ENCODE measurements at regions not wholly inside any gene's neighbourhood (a gene's known extent, or its start where the extent isn't known, plus 50 kb on each side); places are given as distances from the start of the nearest gene placed in this dataset.

DNA sequence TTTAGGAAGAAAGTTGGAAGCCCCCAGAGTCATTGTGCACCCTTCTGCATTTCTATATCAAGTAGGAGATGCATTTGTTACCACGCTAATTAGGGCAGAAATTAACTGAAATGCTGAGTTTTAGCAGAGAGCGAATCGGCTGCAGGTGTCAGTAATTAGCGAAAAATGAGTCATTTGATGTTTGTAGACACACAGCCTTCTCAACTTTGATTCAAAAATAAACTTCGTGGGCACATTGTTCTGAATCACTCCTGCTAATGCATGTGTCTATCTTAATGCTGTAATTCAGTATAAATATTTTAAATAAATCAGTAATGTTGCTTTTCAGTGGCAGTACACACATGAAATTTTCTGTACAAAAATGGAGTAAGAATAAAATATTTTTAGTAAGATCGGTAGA, 109.5 kb upstream of the CARD11 start:
- no peak overlapping the region for H3K27ac ChIP-seq (ENCODE audit: low read depth in 2 of 2, low read length in 1 of 2)
- no peaks in the 10 kb centered on the region for H3K79me2 ChIP-seq (ENCODE audit: insufficient read depth)
- no peaks in the 10 kb centered on the region for H3K36me3 ChIP-seq (replicated peaks in 1 of 2; ENCODE audit: control insufficient read depth in 1 of 2, insufficient read depth in 2 of 2, low read length in 1 of 2)
- no peaks in the 10 kb centered on the region for H3K27me3 ChIP-seq (ENCODE audit: insufficient read depth)
- TF ChIP-seq JUND (IDR thresholded peaks at IDR 0.05) (no peak), FOXM1 (IDR thresholded peaks at IDR 0.05; ENCODE audit: low read depth) (no peak), SIN3A (IDR thresholded peaks at IDR 0.05; ENCODE audit: borderline replicate concordance, low read depth, low read length) (no peak), GABPA (IDR thresholded peaks at IDR 0.05; ENCODE audit: low read depth) (no peak), MEF2A (IDR thresholded peaks at IDR 0.05; ENCODE audit: borderline replicate concordance, low read depth) (no peak), POLR2AphosphoS5 (IDR thresholded peaks at IDR 0.05; ENCODE audit: low read depth, low read length) (no peak)
- TF ChIP-seq, protein P1, sequence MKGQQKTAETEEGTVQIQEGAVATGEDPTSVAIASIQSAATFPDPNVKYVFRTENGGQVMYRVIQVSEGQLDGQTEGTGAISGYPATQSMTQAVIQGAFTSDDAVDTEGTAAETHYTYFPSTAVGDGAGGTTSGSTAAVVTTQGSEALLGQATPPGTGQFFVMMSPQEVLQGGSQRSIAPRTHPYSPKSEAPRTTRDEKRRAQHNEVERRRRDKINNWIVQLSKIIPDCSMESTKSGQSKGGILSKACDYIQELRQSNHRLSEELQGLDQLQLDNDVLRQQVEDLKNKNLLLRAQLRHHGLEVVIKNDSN (IDR thresholded peaks at IDR 0.05; ENCODE audit: borderline replicate concordance, low read depth), result no peak
- TF ChIP-seq, protein P2, sequence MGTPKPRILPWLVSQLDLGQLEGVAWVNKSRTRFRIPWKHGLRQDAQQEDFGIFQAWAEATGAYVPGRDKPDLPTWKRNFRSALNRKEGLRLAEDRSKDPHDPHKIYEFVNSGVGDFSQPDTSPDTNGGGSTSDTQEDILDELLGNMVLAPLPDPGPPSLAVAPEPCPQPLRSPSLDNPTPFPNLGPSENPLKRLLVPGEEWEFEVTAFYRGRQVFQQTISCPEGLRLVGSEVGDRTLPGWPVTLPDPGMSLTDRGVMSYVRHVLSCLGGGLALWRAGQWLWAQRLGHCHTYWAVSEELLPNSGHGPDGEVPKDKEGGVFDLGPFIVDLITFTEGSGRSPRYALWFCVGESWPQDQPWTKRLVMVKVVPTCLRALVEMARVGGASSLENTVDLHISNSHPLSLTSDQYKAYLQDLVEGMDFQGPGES (IDR thresholded peaks at IDR 0.05; ENCODE audit: low read depth, low read length), result no peak
- TF ChIP-seq, protein P3, sequence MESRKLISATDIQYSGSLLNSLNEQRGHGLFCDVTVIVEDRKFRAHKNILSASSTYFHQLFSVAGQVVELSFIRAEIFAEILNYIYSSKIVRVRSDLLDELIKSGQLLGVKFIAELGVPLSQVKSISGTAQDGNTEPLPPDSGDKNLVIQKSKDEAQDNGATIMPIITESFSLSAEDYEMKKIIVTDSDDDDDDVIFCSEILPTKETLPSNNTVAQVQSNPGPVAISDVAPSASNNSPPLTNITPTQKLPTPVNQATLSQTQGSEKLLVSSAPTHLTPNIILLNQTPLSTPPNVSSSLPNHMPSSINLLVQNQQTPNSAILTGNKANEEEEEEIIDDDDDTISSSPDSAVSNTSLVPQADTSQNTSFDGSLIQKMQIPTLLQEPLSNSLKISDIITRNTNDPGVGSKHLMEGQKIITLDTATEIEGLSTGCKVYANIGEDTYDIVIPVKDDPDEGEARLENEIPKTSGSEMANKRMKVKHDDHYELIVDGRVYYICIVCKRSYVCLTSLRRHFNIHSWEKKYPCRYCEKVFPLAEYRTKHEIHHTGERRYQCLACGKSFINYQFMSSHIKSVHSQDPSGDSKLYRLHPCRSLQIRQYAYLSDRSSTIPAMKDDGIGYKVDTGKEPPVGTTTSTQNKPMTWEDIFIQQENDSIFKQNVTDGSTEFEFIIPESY (IDR thresholded peaks at IDR 0.05; ENCODE audit: borderline replicate concordance, low read depth), result no peak
- no peak overlapping the region for H2AFZ ChIP-seq (ENCODE audit: low read depth)
- no peaks in the 10 kb centered on the region for H4K20me1 ChIP-seq (ENCODE audit: insufficient read depth)
- no peaks in the 10 kb centered on the region for H3K9me2 ChIP-seq
- H3K4me3 ChIP-seq (ENCODE audit: low read depth in 2 of 2, low read length in 1 of 2), result no peak overlapping the region
- no peak for DNase-seq
- WGBS (ENCODE audit: low lambda C conversion rate), result 48% methylated on average over 6 of the region's 6 CpGs
- H3K4me1 ChIP-seq (ENCODE audit: control insufficient read depth in 1 of 2, insufficient read depth in 2 of 2, low read depth in 1 of 2, low read length in 1 of 2), result no peaks in the 10 kb centered on the region
- H3K9me3 ChIP-seq, result no peaks in the 10 kb centered on the region
- H3F3A ChIP-seq (replicated peaks; ENCODE audit: insufficient read depth), result no peaks in the 10 kb centered on the region
- ChIA-PET POLR2A (no interaction called here), CTCF (interaction anchor here (1.4 to 3.0 kb wide), 6 partner anchors 9 to 289 kb away, joined by 3 to 54 read pairs (median 8); partner anchors contain the start of gene SDK1)
- H3K4me2 ChIP-seq, result no peak overlapping the region
- no peak overlapping the region for H3K9ac ChIP-seq

DNA sequence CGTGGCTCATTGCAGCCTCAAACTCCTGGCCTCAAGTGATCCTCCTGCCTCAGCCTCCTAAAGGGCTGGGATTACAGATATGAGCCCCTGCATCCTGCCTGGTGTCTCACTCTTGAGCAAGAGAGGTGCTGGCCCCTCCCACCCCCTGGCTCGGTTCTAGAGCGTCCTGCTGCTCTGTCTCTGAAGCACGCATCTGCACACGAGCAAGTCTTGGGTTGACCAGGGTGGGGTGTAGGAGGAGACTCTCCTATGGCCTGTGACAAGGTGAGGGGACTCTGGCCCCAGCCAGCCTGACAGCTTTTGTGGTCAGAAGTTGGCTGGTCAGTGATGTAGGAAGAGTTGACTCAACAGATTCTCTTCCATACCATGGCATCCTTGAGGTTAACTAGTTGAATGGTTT, 110.7 kb upstream of the CARD11 start:
- ChIA-PET POLR2A (no interaction called here), CTCF (interaction anchor here (0.6 to 3.0 kb wide), 47 partner anchors 10 to 395 kb away, joined by 3 to 54 read pairs (median 4); partner anchors contain the start of gene SDK1)
- Histone ChIP-seq H3K4me1 (ENCODE audit: control insufficient read depth in 1 of 2, insufficient read depth in 2 of 2, low read depth in 1 of 2, low read length in 1 of 2) (no peaks in the 10 kb centered on the region), H3K9me3 (no peaks in the 10 kb centered on the region), H3K27ac (ENCODE audit: low read depth in 2 of 2, low read length in 1 of 2) (no peak overlapping the region), H3K9me2 (no peaks in the 10 kb centered on the region), H3K36me3 (replicated peaks in 1 of 2; ENCODE audit: control insufficient read depth in 1 of 2, insufficient read depth in 2 of 2, low read length in 1 of 2) (no peaks in the 10 kb centered on the region), H2AFZ (ENCODE audit: low read depth) (no peak overlapping the region), H3K4me2 (no peak overlapping the region), H3K9ac (no peak overlapping the region), H3F3A (replicated peaks; ENCODE audit: insufficient read depth) (no peaks in the 10 kb centered on the region), H4K20me1 (ENCODE audit: insufficient read depth) (no peaks in the 10 kb centered on the region), H3K4me3 (ENCODE audit: low read depth in 2 of 2, low read length in 1 of 2) (no peak overlapping the region), H3K79me2 (ENCODE audit: insufficient read depth) (no peaks in the 10 kb centered on the region), H3K27me3 (ENCODE audit: insufficient read depth) (no peaks in the 10 kb centered on the region)
- DNase-seq, result no peak
- WGBS (ENCODE audit: low lambda C conversion rate), result 79% methylated on average over 5 of the region's 5 CpGs
- no peak for TF ChIP-seq SMC3 (IDR thresholded peaks at IDR 0.05; ENCODE audit: low read depth, low read length)
- no peak for TF ChIP-seq ELF1 (IDR thresholded peaks at IDR 0.05)
- no peak for TF ChIP-seq YY1 (IDR thresholded peaks at IDR 0.05; ENCODE audit: low read depth)
- TF ChIP-seq GABPA (IDR thresholded peaks at IDR 0.05; ENCODE audit: low read depth), result no peak
